ENCODE measurements at regions not wholly inside any gene's neighbourhood (a gene's known extent, or its start where the extent isn't known, plus 50 kb on each side); places are given as distances from the start of the nearest gene placed in this dataset.

DNA sequence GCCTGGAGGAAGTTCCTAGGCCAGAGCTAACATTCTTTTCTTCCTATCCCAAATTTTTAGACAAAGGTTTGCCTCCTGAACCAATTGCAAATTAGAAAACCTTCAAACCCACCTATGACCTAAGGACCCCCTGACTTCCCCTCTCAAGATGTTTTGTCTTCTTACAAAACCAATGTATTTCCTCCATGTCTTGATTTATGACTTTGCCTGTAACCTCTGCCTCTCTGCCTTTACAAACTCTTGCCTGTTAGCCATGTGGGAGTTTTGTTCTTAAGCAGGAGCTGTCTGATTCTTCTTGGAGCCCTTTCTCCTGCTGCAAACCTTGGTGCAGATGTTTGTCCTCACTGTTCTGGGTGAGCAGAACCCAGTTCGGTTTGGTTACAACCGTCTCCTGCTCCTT is 222.3 kb upstream of the BOD1L1 start:
- TF ChIP-seq, protein P1, sequence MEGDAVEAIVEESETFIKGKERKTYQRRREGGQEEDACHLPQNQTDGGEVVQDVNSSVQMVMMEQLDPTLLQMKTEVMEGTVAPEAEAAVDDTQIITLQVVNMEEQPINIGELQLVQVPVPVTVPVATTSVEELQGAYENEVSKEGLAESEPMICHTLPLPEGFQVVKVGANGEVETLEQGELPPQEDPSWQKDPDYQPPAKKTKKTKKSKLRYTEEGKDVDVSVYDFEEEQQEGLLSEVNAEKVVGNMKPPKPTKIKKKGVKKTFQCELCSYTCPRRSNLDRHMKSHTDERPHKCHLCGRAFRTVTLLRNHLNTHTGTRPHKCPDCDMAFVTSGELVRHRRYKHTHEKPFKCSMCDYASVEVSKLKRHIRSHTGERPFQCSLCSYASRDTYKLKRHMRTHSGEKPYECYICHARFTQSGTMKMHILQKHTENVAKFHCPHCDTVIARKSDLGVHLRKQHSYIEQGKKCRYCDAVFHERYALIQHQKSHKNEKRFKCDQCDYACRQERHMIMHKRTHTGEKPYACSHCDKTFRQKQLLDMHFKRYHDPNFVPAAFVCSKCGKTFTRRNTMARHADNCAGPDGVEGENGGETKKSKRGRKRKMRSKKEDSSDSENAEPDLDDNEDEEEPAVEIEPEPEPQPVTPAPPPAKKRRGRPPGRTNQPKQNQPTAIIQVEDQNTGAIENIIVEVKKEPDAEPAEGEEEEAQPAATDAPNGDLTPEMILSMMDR (IDR thresholded peaks at IDR 0.05): no peak
- no peak for ATAC-seq
- Histone ChIP-seq H3K36me3 (no peaks in the 10 kb centered on the region), H3K4me1 (no peaks in the 10 kb centered on the region), H3K27me3 (ENCODE audit: low read depth) (no peaks in the 10 kb centered on the region), H3K4me3 (no peak overlapping the region), H3K27ac (no peak overlapping the region), H3K9me3 (no peaks in the 10 kb centered on the region)
- intact Hi-C loops (cut with DNase I): no loop called here
- no peak for DNase-seq

DNA sequence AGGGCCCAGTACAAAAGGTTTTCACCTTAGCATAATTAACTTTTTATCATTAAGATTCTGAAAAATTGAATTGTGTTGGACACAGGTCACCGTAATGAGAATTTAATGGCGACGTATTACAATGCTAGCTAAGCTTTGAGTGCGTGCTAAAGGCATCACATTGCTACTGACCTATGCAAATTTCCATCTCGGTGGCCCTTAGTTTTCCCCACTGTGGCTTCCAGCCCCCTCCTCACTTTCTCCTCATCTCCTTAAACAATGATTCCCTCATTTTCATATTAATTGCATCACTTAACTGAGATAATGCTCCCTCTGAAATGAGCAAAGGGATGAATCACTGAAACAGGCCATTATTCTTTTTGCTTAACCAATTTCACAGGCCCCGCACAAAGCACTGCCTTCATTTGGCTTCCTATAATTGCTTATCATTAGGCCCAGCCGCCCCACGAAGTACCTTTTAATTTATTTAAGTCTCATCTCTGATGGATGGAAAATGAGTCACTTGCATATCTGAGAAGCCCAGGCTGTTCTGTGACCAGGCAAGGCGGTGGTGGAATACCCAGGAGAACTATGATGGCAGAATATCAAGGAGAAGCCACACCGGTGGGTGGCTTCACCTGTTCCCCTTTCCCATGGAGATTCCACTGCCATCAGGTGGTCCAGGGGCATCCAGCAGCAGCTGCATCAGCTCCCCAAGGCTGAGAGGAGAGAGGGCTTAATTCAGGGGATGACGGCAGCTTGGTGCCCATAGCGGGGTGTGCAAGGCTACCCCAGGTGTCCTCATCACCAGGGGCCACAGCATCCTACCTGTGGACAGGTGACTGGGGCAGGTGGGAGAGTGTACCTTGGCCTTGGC is 223.8 kb upstream of the BOD1L1 start:
- no peak overlapping the region for H3K27ac ChIP-seq
- no peak for ATAC-seq
- intact Hi-C loops (cut with DNase I): no loop called here
- DNase-seq: no peak
- H3K36me3 ChIP-seq: no peaks in the 10 kb centered on the region
- no peaks in the 10 kb centered on the region for H3K4me1 ChIP-seq
- TF ChIP-seq, protein P1 (IDR thresholded peaks at IDR 0.05): no peak
- H3K4me3 ChIP-seq: no peak overlapping the region
- no peaks in the 10 kb centered on the region for H3K9me3 ChIP-seq
- H3K27me3 ChIP-seq (ENCODE audit: low read depth): no peaks in the 10 kb centered on the region

DNA sequence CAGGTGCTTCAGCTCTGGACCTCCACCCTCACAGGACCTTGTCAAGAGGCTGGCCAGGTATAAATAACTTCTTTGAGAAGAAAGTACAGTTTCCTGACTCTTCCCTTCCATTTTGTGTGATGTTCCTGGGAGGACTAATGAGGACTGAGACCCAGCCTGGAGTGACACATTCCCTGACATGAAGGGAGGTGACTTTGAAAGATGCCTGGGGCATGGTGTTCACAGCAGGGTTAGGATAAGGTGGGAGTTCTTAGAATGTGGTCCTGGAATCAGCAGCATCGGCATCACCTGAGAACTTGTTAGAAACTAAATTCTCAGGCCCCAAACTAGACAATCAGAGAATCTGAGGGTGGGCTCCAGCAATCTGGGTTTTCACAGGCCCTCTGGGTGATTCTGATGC is 224.9 kb upstream of the BOD1L1 start:
- TF ChIP-seq, protein P1 (IDR thresholded peaks at IDR 0.05): no peak
- Histone ChIP-seq H3K27me3 (ENCODE audit: low read depth) (no peaks in the 10 kb centered on the region), H3K4me3 (no peak overlapping the region), H3K4me1 (no peaks in the 10 kb centered on the region), H3K36me3 (no peaks in the 10 kb centered on the region), H3K9me3 (no peaks in the 10 kb centered on the region), H3K27ac (no peak overlapping the region)
- intact Hi-C loops (cut with DNase I): no loop called here
- ATAC-seq: no peak
- DNase-seq: no peak

DNA sequence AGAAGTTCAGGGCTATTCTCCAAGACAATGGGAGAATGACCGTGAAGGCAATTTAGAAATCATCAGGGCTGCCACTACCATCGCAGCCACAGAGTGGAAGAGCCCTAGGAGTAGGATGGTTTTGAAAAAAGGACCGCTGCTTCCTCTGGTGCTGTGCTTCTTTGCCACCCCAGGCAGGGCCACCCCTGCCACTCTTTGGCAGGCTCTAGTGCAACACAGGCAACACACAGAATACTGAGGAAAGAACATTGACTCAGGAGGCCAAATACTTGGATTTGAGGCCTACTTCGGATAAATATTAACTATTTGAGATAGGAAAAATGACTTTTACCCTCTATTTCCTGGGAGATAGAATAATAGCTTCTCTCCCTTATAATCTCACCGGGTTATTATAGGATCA is 228.9 kb upstream of the BOD1L1 start:
- TF ChIP-seq, protein P1 (IDR thresholded peaks at IDR 0.05): no peak
- Histone ChIP-seq H3K36me3 (no peaks in the 10 kb centered on the region), H3K4me1 (no peaks in the 10 kb centered on the region), H3K4me3 (no peak overlapping the region), H3K27me3 (ENCODE audit: low read depth) (no peaks in the 10 kb centered on the region), H3K27ac (no peak overlapping the region), H3K9me3 (no peaks in the 10 kb centered on the region)
- DNase-seq (no peak), ATAC-seq (no peak)
- intact Hi-C loops (cut with DNase I): no loop called here

DNA sequence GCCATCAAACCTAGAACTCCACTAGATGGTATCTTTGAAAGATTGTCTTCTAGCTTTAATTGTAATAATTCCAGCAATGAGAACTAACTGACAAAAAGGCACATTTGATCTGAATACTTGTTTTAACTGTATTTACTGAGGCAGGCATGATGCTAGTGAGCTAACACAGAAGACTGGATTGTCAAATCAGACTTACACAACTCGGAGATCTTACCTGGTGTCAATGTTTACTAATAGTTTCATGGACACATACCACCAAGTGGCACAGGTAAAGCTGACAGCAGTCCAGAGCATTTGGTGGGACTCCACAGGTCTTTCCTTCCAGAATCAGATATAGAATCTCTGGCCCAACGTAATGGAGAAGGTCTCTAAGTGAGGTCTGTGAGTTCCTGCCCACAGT is 229.9 kb upstream of the BOD1L1 start:
- Histone ChIP-seq H3K36me3 (no peaks in the 10 kb centered on the region), H3K27me3 (ENCODE audit: low read depth) (no peaks in the 10 kb centered on the region), H3K4me1 (no peaks in the 10 kb centered on the region), H3K4me3 (no peak overlapping the region), H3K9me3 (no peaks in the 10 kb centered on the region), H3K27ac (no peak overlapping the region)
- TF ChIP-seq, protein P1 (IDR thresholded peaks at IDR 0.05): no peak
- DNase-seq (no peak), ATAC-seq (no peak)
- intact Hi-C loops (cut with DNase I): no loop called here

Data from lower lobe of right lung (tissue), 2 donors.